ENCODE measurements at regions not wholly inside any gene's neighbourhood (a gene's known extent, or its start where the extent isn't known, plus 50 kb on each side); places are given as distances from the start of the nearest gene placed in this dataset.
"Not testable (repeated sequence)": the region's sequence is repeated elsewhere in the genome, so short reads cannot be mapped to it uniquely, and the experiment has no call there.

DNA sequence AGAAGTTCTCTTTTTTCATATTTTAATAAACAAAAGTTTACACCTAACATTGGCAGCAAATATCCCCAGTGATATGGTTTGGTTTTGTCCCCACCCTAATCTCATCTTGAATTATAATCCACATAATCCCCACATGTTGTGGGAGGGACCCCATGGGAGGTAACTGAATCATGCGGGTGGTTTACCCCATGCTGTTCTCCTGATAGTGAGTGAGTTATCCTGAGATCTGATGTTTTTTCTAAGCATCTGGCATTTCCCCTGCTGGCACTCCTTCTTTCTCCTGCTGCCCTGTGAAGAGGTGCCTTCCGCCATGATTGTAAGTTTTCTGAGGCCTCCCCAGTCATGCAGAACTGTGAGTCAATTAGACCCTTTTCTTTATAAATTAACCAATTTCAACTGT, 214.7 kb downstream of the SLITRK1 start:
- Histone ChIP-seq H3K36me3 (ENCODE audit: control insufficient read depth, insufficient read depth, low read length, severe bottlenecking) (no peaks in the 10 kb centered on the region), H3K4me3 (ENCODE audit: low read length) (no peak overlapping the region), H3K27me3 (replicated peaks; ENCODE audit: control insufficient read depth, insufficient read depth, low read length) (no peaks in the 10 kb centered on the region), H3K9ac (ENCODE audit: low read length) (no peak overlapping the region), H3K4me1 (ENCODE audit: control insufficient read depth, insufficient read depth, low read length) (no peaks in the 10 kb centered on the region), H3K9me3 (ENCODE audit: control insufficient read depth, low read length) (no peaks in the 10 kb centered on the region)
- DNase-seq (ENCODE audit: low read depth), result no peak

DNA sequence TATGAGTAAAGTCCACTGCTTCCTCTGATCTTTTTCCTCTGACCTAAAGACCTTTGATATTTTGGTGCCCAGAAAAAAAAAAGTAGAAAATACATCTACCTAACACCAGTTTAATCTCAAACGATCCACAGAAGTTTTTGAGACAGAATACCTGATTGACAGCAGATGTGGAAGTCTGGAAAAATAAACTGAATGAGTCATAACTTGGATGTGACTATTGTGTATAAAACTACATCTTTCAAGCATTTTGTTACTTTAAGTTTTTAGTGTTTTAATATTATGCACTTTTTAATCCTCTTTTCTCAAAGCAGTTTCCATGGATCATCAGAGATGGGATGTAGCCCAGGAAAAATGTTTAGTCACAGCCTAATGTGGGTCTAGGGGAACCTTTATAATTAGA, 216.1 kb downstream of the SLITRK1 start:
- Histone ChIP-seq H3K27me3 (replicated peaks; ENCODE audit: control insufficient read depth, insufficient read depth, low read length) (no peaks in the 10 kb centered on the region), H3K9me3 (ENCODE audit: control insufficient read depth, low read length) (no peaks in the 10 kb centered on the region), H3K36me3 (ENCODE audit: control insufficient read depth, insufficient read depth, low read length, severe bottlenecking) (no peaks in the 10 kb centered on the region), H3K4me3 (ENCODE audit: low read length) (no peak overlapping the region), H3K9ac (ENCODE audit: low read length) (no peak overlapping the region), H3K4me1 (ENCODE audit: control insufficient read depth, insufficient read depth, low read length) (no peaks in the 10 kb centered on the region)
- DNase-seq (ENCODE audit: low read depth), result peak; percentile 81

DNA sequence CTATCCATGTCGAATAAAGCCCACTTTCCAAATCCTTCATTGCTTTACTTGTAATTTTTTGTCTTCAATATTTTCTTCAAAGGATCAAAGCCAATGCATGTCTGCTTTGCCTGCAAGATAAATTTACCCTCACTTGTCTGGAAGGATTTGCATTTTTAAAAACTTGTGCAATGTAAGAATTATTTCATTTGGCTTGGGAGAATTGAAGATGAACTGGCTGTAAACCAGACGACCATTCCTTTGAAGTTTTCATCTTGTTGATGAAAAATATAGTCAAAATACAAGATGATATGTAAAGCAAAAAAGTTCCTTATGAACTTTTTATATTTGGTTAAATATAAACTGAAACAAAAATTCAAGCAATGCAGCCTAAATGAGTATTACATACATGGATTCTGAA, 225.0 kb downstream of the SLITRK1 start:
- Histone ChIP-seq H3K4me3 (ENCODE audit: low read length) (no peak overlapping the region), H3K9ac (ENCODE audit: low read length) (no peak overlapping the region), H3K36me3 (ENCODE audit: control insufficient read depth, insufficient read depth, low read length, severe bottlenecking) (no peaks in the 10 kb centered on the region), H3K9me3 (ENCODE audit: control insufficient read depth, low read length) (peaks cover 6% of the 10 kb centered on the region), H3K27me3 (replicated peaks; ENCODE audit: control insufficient read depth, insufficient read depth, low read length) (no peaks in the 10 kb centered on the region), H3K4me1 (ENCODE audit: control insufficient read depth, insufficient read depth, low read length) (no peaks in the 10 kb centered on the region)
- DNase-seq (ENCODE audit: low read depth), result no peak

DNA sequence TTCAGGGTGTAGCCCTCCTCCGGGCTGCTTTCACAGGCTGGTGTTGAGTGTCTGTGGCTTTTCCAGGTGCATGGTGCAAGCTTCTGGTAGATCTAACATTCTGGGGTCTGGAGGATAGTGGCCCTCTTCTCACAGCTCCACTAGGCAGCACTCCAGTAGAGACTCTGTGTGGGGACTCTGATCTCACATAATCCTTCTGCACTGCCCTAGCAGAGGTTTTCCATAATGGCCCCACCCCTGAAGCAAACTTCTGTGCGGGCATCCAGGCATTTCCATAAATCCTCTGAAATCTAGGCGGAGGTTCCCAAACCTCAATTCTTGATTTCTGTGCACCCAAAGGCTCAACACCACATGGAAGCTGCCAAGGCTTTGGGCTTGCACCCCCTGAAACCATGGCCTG, 239.7 kb downstream of the SLITRK1 start:
- peaks cover 19% of the 10 kb centered on the region for H3K9me3 ChIP-seq (ENCODE audit: control insufficient read depth, low read length)
- not testable (repeated sequence) for H3K4me3 ChIP-seq (ENCODE audit: low read length); DNase-seq (ENCODE audit: low read depth); H3K4me1 ChIP-seq (ENCODE audit: control insufficient read depth, insufficient read depth, low read length); H3K9ac ChIP-seq (ENCODE audit: low read length); H3K27me3 ChIP-seq (replicated peaks; ENCODE audit: control insufficient read depth, insufficient read depth, low read length); H3K36me3 ChIP-seq (ENCODE audit: control insufficient read depth, insufficient read depth, low read length, severe bottlenecking)

DNA sequence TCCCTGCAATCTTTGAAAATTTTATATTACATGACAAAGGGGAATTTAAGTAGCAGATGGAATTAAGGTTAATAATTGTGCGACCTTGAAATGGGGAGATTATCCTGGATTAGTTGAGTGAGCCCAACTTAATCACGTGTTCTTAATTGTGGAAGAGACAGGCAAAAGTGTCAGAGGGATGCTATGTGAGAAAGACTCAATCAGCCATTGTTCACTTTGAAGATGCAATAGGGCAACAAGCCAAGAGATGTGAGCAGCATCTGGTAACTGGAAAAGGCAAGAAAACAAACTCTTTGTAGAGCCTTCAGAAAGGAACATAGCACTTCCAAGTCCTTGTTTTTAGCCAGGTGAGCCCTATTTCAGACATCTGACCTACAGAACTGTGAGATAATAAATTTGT, 247.7 kb downstream of the SLITRK1 start:
- DNase-seq (ENCODE audit: low read depth), result no peak
- Histone ChIP-seq H3K36me3 (ENCODE audit: control insufficient read depth, insufficient read depth, low read length, severe bottlenecking) (no peaks in the 10 kb centered on the region), H3K9ac (ENCODE audit: low read length) (no peak overlapping the region), H3K27me3 (replicated peaks; ENCODE audit: control insufficient read depth, insufficient read depth, low read length) (no peaks in the 10 kb centered on the region), H3K9me3 (ENCODE audit: control insufficient read depth, low read length) (peaks cover 2% of the 10 kb centered on the region), H3K4me3 (ENCODE audit: low read length) (no peak overlapping the region), H3K4me1 (ENCODE audit: control insufficient read depth, insufficient read depth, low read length) (no peaks in the 10 kb centered on the region)

DNA sequence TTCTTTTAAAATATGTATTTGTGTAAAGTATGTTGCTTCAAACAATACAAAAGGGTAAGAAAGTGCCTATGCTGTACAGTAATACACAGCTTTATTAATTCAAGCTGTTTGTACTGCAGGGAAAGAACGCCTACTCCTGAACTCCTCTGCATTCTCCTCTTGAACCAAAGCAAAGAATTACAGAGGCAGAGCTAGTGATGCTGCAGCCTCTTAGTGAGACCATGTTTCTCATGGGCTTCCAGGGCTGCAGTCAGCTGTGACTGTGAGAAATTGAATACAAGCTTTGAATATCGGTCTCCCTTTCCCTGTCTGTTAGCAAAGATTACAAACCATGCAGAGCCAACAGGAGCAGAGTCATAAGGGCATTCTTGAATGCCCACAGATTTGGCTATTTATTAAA, 248.5 kb downstream of the SLITRK1 start:
- Histone ChIP-seq H3K27me3 (replicated peaks; ENCODE audit: control insufficient read depth, insufficient read depth, low read length) (no peaks in the 10 kb centered on the region), H3K4me1 (ENCODE audit: control insufficient read depth, insufficient read depth, low read length) (no peaks in the 10 kb centered on the region), H3K9ac (ENCODE audit: low read length) (no peak overlapping the region), H3K9me3 (ENCODE audit: control insufficient read depth, low read length) (no peaks in the 10 kb centered on the region), H3K36me3 (ENCODE audit: control insufficient read depth, insufficient read depth, low read length, severe bottlenecking) (no peaks in the 10 kb centered on the region), H3K4me3 (ENCODE audit: low read length) (no peak overlapping the region)
- DNase-seq (ENCODE audit: low read depth), result peak; percentile 66

DNA sequence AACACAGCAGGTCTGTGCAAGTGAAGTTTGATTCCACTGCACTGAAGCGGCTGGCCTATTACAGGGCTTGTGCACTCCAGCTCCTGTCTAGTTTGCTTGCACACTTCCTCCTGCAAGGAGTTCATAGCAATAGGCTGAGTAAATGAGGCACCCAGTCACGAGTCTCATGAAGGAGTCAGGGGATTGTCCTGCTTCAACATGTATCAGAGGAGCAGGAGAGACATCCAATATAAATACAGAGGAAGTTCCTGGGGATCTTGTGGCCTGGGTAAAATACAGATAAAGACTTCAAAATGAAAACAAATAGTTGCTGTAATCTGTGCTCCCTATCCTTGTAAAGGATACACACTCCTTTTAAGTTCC, 259.9 kb downstream of the SLITRK1 start:
- no peaks in the 10 kb centered on the region for H3K27me3 ChIP-seq (replicated peaks; ENCODE audit: control insufficient read depth, insufficient read depth, low read length)
- no peaks in the 10 kb centered on the region for H3K36me3 ChIP-seq (ENCODE audit: control insufficient read depth, insufficient read depth, low read length, severe bottlenecking)
- no peak overlapping the region for H3K4me3 ChIP-seq (ENCODE audit: low read length)
- H3K4me1 ChIP-seq (ENCODE audit: control insufficient read depth, insufficient read depth, low read length), result peaks cover 26% of the 10 kb centered on the region
- H3K9me3 ChIP-seq (ENCODE audit: control insufficient read depth, low read length), result no peaks in the 10 kb centered on the region
- peak; percentile 29 for DNase-seq (ENCODE audit: low read depth)
- H3K9ac ChIP-seq (ENCODE audit: low read length), result no peak overlapping the region

DNA sequence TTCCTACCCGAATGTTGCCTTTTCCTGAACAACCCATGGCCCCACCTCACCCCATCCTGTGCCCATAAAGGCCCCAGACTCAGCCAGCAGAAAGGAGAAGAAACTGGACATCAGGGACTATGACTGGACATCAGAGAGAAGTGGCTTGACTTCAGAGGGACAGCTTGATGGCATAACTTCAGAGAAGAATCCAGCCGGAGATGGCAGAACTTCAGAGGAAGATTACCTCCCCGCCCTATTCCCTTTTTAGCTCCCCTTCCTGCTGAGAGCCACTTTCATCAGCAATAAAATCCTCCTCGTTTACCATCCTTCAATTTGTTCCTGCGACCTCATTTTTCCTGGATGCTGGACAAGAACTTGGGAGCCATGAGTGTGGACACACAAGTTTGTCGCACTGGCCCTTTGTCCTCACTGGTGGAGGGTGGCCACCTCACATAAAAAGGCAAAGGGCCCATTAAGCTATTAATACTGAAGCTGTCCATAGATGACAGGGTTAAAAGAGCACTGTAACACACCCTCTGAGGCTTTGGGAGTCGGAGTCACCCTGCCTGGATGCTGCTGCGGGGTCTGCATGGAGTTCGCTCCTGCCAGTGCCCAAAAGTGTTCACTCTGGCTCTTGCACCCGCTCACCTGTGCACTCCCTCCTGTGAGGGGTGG, 260.4 kb downstream of the SLITRK1 start:
- Histone ChIP-seq H3K9ac (ENCODE audit: low read length) (no peak overlapping the region), H3K4me3 (ENCODE audit: low read length) (no peak overlapping the region), H3K36me3 (ENCODE audit: control insufficient read depth, insufficient read depth, low read length, severe bottlenecking) (no peaks in the 10 kb centered on the region)

DNA sequence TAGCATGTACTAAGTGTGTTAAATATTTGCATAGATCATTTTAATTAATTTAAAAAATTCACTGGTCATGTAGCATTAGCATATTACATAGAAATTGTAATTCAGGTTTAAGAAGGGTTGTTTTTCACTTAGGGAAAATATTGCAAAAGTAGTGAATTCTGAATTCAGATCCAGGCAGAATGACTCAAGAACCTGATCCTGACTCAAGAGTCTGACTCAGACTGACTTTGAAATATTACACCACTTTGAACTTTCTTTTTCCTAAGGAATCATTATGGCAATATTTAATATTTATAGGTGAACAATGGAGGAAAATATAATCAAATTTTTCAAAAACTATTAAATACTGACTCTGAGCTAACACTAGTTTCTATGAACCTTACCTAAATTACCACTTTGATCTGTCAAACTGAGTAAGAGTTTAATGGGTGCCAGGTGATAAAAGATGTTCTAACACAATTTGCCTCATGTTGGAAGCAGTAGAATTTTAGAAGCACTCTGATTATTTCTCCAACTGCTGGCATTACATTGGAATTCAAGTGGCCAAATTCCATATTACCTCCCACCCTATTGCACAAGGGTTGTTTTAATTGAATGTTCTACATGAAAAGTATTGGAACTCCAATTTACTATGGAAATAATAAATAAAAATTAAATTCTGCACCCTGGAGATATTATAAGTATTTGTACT, 261.6 kb downstream of the SLITRK1 start:
- peaks cover 26% of the 10 kb centered on the region for H3K4me1 ChIP-seq (ENCODE audit: control insufficient read depth, insufficient read depth, low read length)
- no peaks in the 10 kb centered on the region for H3K27me3 ChIP-seq (replicated peaks; ENCODE audit: control insufficient read depth, insufficient read depth, low read length)
- H3K36me3 ChIP-seq (ENCODE audit: control insufficient read depth, insufficient read depth, low read length, severe bottlenecking), result no peaks in the 10 kb centered on the region
- no peak overlapping the region for H3K9ac ChIP-seq (ENCODE audit: low read length)
- peak overlapping the region; percentile 16 for H3K4me3 ChIP-seq (ENCODE audit: low read length)
- no peaks in the 10 kb centered on the region for H3K9me3 ChIP-seq (ENCODE audit: control insufficient read depth, low read length)
- DNase-seq (ENCODE audit: low read depth), result peak; percentile 79

More for the DNA sequence above, 260.4 kb downstream of the SLITRK1 start:
- Histone ChIP-seq H3K4me1 (ENCODE audit: control insufficient read depth, insufficient read depth, low read length) (peaks cover 26% of the 10 kb centered on the region), H3K9me3 (ENCODE audit: control insufficient read depth, low read length) (no peaks in the 10 kb centered on the region), H3K27me3 (replicated peaks; ENCODE audit: control insufficient read depth, insufficient read depth, low read length) (no peaks in the 10 kb centered on the region)
- no peak for DNase-seq (ENCODE audit: low read depth)

DNA sequence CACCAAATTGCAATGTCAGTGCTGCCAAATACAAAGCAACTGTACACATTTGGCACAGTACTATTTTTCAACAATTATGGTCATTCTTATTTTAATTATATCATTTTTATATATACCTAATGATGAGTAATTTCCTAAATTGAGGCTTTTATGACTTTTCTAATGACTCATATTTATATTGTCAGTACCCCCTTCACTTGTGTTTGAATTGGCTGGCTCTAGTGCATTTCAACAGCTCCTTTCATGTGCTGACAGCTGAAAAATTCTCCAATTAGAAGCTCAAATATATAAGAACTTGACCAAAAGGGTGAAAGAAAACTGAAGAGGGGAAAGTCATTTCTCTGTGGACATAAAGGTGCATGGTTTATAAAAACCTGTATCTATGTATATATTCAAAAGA, 263.3 kb downstream of the SLITRK1 start:
- peak; percentile 5 for DNase-seq (ENCODE audit: low read depth)
- no peak overlapping the region for H3K9ac ChIP-seq (ENCODE audit: low read length)
- H3K4me1 ChIP-seq (ENCODE audit: control insufficient read depth, insufficient read depth, low read length), result peaks cover 26% of the 10 kb centered on the region

DNA sequence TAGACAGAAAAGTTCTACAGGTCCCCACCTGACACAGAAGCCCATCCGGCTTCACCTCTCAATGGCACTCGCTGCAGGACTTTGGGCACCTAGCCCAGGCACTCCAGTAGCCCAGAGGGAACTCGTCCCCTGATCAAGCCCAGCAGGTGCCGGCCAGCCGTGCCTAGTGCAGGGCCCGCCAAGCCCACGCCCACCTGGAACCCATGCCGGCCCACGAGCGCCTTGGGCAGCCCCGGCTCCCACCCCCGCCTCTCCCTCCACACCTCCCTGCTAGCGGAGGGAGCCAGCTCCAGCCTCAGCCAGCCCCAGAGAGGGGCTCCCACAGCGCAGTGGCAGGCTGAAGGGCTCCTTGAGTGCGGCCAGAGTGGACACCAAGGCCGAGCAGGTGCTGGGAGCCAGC, 268.8 kb downstream of the SLITRK1 start:
- Histone ChIP-seq H3K4me1 (ENCODE audit: control insufficient read depth, insufficient read depth, low read length) (no peaks in the 10 kb centered on the region), H3K4me3 (ENCODE audit: low read length) (no peak overlapping the region), H3K27me3 (replicated peaks; ENCODE audit: control insufficient read depth, insufficient read depth, low read length) (no peaks in the 10 kb centered on the region), H3K36me3 (ENCODE audit: control insufficient read depth, insufficient read depth, low read length, severe bottlenecking) (no peaks in the 10 kb centered on the region), H3K9me3 (ENCODE audit: control insufficient read depth, low read length) (no peaks in the 10 kb centered on the region), H3K9ac (ENCODE audit: low read length) (no peak overlapping the region)
- DNase-seq (ENCODE audit: low read depth), result no peak

More for the DNA sequence above, 263.3 kb downstream of the SLITRK1 start:
- H3K4me3 ChIP-seq (ENCODE audit: low read length), result no peak overlapping the region
- no peaks in the 10 kb centered on the region for H3K27me3 ChIP-seq (replicated peaks; ENCODE audit: control insufficient read depth, insufficient read depth, low read length)
- H3K36me3 ChIP-seq (ENCODE audit: control insufficient read depth, insufficient read depth, low read length, severe bottlenecking), result no peaks in the 10 kb centered on the region
- no peaks in the 10 kb centered on the region for H3K9me3 ChIP-seq (ENCODE audit: control insufficient read depth, low read length)

DNA sequence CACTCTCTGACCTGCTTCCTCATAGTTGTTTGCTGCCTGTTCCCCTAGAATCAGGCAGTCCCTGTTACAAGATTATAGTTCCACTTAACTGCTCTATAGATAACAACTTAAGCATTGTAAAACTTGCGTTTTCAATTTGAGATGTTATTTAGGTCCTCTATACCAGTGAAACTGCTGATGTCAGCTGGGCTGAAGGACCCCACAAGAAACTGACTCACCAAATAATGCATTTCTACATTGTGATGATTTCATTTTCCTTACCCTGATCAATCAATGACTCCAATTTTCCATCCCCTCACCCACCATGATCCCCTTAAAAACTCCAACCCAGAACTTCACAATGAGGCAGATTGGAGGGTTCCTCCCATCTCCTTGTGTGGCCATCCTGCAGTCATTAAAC, 280.7 kb downstream of the SLITRK1 start:
- H3K4me1 ChIP-seq (ENCODE audit: control insufficient read depth, insufficient read depth, low read length), result no peaks in the 10 kb centered on the region
- no peaks in the 10 kb centered on the region for H3K36me3 ChIP-seq (ENCODE audit: control insufficient read depth, insufficient read depth, low read length, severe bottlenecking)
- no peak for DNase-seq (ENCODE audit: low read depth)
- H3K27me3 ChIP-seq (replicated peaks; ENCODE audit: control insufficient read depth, insufficient read depth, low read length), result no peaks in the 10 kb centered on the region
- no peak overlapping the region for H3K4me3 ChIP-seq (ENCODE audit: low read length)
- no peaks in the 10 kb centered on the region for H3K9me3 ChIP-seq (ENCODE audit: control insufficient read depth, low read length)
- H3K9ac ChIP-seq (ENCODE audit: low read length), result no peak overlapping the region
